Kidney glomerular epithelial cell (primary cell): ENCODE measurements at regions not wholly inside any gene's neighbourhood (a gene's known extent, or its start where the extent isn't known, plus 50 kb on each side); places are given as distances from the start of the nearest gene placed in this dataset.
A peak's percentile ranks its signal among the peaks of the same experiment; 100 is the strongest.

Experiments
- DNase-seq: peaks from one replicate; lab custom pipeline; 2025; lab: John Stamatoyannopoulos, UW

DNA sequence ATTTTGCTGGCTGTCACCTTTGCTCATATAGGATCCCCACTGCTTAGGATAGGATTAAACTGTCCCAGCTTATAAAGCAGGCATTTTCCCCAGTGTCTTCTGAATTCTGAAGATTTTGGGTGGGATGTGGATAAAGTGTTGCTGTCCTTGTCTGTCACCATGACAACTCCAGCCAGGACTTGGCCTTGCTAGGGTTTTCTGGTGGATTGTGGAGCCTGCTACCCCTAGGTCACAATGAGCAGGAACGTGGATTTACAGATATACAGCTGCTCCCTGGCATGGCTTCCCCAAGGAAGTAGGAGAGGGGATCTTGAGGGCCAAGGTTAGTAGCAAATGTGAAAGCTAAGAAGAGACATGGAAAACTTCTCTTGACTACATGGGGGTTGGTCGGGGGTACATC, 220.7 kb downstream of the WDR11 start:
- DNase-seq = no peak

DNA sequence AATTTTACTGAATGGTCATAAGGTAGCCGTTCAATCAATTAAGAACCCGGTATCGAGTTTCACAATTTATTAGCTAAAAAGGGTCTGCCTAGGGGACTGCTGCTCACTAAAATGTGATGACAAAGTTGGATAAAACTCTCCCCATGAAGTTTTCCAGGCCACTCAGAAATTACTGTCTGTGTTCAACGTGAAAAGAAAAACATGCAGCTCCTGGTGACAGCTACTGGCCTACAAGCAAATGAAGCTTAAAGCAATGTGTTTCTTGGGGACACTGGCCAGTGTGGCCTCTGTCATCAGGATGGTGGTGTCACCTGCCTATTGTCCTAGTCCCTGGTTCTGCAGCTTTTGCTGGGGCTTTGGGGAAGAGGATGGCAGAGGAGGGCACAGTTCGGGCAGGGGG, 222.6 kb downstream of the WDR11 start:
- DNase-seq = no peak

DNA sequence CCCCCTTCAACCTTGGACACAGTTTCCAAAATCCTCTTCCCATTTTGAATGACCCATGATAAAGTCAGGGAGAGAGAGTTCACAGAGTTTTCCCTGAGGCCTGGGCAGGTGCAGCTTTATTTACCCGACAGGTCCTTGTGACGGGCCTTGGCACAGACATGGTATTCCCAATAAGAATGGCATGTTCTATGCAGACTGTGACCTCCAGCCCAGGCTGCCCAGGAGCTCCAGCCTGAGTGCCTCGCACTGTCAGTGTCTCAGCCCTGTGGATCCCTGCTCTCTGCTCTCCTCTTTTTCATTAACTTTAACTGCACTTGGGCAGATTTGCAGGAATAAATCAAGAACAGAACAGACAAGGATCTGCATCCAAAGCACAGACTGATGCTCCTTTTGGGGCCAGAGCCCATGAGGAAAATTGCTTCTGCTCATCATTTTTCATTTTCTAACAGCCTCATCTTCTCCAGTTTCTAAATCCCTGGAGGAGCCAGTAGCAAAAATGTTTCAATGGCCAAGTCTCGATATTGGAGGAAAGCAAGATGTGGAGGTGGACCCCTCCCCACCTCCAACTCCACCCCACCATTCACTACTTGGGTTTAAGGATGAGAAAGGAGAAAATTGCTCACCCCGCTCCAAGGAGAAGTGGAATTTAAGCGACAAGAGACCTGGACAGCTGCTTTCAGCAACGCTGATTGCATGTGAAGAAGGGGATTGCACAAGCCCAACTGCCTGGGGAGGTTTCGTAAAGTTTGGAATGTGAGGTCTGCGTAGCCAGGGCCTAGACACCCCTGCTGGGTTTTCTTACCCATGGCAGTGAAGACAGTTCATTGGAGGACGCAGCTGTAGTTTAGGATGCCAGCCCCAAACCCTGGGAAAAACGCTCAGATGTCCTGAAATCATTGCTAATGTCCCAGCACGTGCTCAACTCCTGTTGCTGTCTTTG, 225.9 kb downstream of the WDR11 start:
- DNase-seq = no peak

DNA sequence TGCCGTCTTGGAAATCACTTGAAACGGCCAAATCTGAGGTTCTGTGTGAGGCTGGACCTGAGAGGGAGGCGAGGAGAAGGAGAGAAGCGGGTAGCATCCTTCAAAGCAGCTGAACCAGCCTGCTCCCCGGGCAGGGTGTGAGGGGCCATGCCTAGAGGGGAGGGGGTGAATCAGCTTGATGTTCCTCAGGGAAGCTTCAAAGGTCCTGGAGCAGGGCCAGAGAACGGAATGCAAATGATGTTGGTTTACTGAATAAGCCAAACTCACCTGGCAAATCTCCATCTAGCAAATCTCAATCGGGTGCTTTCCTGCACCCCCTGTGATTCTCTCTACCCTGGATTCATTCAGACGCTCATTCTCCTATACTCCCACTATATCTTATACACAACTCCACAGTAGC, 226.9 kb downstream of the WDR11 start:
- no peak for DNase-seq

DNA sequence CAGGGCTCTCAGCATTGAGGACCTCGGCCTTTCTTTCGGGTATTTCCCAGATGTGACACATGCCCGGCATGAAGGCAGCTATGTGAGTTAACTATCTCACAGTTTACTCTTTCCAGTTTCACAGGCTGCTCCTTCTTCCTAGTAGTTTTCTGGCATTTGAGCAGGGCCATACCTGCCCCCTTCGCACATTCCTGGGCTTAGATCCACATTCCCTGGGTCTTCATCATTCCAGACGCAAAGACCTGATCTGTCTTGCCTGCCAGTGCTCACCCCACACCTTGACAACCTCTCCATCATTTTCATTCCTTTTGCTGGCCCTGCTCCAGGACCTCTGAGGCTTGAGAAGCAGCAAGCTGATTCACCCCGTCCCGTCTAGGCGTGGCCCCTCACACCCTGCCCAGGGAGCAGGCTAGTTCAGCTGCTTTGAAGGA, 227.5 kb downstream of the WDR11 start:
- DNase-seq = peak; percentile 96

DNA sequence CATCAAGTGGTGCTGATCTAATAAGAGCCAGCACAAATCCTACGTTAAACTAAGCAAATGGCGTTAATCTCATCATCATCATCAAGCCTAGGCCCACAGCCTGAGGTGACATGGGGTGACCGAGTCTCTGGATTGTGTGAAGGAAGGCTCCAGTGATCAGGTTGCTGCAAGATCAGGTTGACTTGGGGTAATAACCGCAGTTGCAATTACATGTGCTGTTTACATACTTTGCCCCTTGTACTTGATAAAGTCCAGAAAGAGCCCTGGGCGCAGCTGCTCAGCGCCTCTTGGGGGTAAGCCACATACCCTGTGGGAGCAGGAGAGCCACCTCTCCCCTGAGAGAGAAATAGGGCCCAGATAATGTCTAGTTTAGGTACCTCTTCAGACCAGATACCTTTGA, 228.1 kb downstream of the WDR11 start:
- DNase-seq = no peak

DNA sequence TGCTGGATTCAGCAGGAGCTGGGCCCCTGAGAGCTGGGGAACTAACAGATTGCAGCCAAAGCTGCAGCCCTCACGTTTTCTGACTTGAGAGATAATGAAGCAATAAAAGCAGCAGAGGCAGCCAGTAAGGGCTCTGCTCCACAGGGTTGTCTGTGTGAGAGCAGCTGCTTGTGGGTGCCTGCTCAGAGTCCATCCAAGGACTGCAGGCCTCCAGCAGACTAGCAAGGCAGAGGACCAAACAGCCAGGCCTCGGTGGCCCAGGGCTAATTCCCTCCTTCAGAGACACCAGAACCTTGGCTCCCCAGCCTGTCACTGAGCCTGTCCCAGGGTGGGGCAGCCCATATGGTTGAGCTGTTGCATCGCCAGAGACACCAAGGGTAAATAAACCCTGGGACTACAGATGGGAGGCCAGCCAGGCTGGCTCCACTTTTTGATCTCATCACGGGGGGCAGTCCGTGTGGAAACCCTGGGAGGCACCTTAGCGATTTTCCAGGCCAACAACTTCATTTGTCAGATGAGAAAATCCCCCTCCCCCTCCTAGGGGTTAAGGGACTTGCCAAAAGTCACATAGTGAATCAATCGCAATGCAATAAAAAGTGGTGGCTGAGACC, 229.2 kb downstream of the WDR11 start:
- DNase-seq = no peak

DNA sequence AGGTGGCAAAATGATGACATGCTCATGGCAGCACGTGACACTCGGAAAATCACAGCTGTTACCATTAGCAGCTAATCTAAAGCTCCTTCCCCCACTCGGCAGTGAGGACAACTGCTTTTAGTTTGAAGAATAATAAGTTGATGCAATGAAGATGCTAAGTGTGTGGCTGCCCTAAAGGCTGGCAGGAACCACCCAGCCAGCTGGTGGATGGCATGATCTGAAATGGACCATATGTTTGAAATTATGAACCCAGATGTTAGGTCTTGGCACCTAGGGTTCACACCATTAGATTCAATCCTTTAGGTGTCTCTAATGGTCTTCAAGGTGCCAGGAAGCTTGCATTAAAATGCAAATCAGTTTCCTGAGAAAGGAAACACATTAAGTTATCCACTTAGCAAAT, 230.1 kb downstream of the WDR11 start:
- DNase-seq = no peak

DNA sequence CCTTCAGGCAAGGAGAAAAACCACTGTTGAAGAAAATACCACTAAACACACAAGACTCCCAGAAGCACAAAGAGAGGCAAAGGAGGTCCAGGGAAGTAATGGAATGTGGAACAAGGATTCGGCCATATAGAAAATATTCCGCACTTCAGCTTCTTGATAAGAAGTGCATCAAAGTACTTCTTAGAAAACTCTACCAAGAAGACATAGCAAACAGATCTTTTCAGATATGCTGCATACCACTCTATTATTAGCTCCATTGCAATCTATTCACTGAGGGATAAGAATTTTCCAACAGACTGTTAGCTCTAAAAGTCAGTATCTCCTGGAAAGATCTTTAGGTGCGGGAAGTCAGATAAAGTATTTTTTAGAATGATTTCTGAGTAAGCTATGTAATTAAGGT, 231.8 kb downstream of the WDR11 start:
- no peak for DNase-seq

DNA sequence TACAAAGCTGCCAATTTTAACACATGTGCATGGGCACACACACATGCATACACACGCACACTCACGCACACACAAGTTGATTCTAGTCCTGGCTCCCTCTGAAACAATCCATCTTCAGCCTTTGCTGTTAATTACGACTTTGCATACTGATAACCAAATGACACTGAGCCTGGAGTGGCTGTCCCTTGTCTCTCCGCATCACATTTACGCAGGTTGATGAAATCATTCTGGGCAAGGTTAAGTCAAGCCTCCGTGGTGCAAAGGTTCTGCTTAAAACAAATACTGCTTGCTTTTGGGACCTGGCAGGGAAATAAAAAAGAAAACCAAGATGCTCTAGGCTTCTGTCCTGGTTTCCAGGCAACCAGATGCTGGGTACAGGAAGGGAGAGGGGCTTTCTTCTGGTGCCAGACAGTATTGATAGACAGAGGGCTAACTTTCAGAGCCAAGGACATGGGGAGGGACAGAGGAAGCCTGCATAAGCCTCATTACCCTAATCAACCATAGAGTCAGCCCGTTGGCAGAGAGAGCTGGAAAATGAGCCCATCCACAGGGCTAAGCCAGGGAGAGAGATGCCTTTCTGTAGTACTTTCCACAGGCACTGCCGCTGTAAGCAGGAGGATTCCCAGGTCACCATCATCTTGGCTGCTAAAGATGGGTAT, 233.0 kb downstream of the WDR11 start:
- no peak for DNase-seq

DNA sequence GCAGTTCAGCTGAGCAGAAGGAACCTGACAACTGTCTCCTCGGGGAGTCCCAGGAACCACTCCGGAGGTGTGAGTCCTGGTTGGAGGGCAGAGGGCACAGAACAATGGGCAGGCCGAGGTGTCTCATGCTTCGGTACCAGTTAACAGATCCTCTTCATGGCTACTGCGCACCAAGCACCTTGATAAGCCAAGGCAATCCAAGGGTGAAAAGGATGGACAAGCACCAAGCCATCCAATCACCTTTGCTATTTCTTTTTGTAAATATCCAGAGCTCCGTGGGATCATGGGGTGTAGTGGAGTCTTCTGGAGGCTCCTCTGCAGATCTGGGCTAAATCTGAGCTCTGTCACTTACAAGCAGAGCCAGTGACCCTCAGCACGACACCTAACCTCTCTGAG, 233.5 kb downstream of the WDR11 start:
- DNase-seq = no peak

DNA sequence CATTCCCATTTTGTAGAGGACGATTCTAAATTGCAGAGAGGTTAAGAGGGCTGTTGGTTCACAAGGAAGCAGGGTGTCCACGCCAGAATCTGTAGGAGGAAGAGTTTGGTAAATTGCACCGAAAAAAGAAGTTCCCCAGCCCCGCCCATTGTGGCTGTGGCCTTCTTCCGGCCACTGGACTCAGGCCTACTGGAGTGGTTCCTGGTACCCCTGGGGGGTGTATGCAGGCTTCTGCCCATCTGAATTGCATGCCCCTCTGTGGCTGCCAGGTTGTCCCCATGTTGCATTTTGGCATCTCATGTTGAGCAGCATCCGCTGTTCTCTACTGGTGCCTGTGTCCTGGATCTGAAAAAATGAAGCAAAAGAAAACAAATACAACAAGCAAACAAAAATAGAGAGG, 234.2 kb downstream of the WDR11 start:
- DNase-seq = no peak

DNA sequence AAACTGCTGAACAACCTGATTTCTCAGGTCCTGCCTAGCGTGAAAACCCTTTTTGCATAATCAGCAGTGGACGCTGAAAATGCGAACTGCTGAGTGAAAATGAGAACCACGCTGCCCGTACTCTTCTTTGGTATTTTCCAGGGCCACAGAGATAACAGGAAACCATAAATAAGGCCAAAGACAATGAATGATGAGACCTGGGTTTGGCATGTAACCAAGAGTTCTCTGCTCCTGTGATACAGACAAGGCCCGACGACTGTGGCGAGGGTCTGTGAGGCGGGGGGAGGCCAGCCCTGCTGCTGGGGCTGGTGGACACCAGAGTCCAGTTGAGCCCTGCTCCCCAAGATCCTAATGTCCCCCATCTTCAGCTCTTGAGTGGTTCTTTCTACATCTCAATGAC, 236.0 kb downstream of the WDR11 start:
- DNase-seq = no peak

DNA sequence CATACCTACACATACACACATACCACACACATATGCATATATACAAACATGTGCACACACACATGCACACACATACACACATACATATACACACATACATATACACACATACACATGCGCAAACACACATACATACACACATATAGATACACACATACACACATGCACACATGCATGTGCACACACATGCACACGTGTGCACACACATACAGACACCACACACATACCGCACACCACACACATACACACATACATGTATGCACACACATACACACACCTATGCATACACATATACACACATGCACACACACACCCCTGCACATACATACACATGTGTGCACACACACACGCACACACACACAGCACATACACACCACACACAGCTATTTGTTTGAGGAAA, 236.5 kb downstream of the WDR11 start:
- DNase-seq = no peak

DNA sequence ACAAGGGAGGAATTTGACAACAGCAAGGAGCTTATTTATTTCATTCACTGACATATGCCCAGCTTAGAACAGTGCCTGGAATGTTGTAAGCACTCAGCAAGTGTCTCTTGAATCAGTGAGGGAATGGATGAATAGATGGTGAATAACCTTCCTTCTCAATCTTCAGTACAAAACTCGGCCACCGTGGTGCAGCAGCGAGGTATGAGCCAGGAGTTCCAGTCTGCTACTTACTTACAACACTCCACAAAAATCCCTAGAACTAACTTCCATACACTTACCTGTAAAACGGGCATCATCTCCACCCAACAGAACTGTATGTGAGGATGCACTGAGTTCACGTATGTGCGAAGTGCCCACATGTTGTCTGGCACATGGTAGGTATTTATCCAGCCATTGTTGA, 237.4 kb downstream of the WDR11 start:
- peak; percentile 66 for DNase-seq

DNA sequence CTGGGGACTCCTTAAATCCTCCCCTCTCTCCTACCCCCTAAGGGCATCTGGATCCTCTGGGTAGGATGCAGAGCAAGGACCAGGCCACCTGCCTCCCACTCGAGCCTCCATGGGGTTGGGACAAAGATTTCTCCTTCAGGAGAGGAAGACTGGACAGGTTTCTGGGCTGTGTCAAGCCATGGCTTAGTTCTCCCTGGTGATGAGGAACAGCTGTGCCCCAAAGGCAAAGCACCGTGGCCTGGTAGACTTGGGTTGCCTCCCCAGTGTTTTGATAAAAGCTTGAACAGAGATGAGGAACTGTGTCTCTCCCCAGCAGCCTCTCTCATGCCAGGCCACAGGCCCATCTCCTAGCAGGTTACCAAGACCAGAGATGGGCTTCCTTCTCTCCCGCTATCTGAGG, 238.3 kb downstream of the WDR11 start:
- DNase-seq = no peak

DNA sequence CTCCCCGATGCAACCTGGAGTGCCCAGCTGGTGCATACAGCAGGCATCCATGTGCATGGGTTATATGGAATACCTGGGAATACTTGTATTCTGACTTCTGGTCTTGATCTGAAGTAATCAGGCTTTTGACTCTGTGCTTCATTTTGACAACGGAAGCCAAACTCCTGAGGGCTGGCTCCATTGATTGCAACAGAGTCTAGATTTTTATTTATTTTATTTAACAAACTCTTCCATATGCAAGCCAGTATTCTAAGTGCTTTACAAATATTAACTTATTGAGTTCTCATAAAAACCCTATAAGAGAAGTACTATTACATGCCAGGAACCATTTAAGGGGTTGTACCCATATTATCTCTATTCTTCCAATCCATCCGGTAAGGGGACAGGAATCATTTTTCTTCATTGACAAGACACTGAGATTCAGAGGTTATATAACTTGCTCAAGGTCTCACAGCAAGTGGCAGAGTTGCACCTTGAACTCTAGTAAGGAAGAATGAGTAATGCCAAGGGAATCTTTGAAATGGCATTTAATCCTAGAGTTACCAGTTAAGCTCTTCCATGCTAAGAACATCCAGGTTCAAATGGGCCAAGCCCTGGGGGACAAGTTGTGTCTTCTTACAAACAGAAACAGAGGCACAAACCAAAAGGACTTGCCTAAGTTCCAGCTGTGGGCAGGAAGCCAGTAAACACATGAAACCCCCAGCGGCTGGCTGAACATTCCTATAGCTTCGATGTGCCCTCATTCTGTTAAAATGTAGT, 241.0 kb downstream of the WDR11 start:
- DNase-seq = peak; percentile 59

DNA sequence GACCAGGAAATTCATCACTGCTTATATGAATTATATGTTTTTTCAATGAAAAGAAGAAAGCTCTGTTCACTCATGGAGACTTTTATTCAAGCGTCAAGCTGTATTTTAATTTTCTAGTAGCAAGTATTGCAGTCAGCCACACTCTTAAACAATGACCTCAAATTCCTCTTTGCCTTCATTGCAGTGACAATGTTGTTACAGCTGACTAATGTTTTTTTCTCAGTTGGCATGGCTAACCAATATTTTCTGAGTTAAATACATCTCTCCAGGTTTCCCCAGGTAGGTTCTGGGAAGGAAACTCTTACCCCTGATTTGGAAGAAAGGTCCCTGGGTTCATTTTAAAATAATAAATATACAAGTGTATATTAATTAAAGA, 241.5 kb downstream of the WDR11 start:
- DNase-seq = peak; percentile 59

DNA sequence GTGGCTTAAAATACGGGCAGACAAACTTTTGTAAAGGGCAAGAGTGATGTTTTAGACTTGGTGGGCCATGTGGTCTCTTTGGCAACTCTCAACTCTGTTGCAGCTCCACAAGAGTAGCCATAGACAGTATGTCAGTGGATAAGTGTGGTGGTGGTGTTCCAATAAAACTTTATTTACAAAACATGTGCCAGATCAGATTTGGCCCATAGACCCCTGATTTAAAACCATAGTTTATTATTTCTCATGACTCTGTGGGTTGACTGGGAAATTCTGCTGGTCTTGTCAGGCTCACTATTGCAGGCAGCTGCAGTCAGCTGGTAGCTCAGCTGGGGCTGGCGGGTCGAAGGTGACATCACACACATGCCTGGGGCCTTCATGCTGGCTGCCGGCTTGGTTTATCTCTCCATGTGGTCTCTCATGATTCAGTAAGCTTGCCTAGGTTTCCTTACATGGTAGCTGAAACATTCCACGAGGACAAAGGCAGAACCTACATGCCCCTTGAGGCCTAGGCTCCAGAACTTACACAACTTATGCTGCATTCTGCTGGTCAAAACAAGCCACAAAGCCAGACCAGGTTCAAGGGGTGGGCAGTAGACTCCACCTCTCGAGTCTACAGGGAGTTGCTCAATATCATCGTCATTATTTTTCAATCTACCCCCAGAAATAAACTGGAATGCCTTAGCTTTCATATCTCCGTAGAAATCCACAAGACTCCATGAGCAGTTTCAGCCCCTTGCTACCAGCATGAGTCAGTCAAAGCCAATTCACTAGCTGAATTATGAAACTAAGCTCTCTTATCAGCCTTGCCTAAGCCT, 245.7 kb downstream of the WDR11 start:
- DNase-seq = no peak

DNA sequence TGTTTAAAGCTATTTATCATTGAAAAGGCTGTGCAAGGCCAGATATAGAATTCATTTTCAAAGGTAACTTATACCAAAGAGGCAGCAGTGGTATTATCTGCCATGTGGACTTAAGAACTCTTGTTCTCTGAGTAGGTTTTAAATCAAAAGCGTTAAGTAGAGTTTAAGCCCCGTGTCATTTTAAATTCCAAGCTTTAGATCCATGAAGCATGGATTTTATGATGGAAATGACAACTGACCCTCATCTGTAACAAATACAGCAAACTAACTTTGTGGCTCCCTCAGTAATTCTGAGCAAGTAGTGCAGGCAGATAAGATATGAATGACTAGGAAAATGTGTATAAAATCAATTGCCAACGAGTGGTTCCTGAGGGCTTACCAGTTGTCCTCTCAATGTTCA, 247.0 kb downstream of the WDR11 start:
- no peak for DNase-seq

DNA sequence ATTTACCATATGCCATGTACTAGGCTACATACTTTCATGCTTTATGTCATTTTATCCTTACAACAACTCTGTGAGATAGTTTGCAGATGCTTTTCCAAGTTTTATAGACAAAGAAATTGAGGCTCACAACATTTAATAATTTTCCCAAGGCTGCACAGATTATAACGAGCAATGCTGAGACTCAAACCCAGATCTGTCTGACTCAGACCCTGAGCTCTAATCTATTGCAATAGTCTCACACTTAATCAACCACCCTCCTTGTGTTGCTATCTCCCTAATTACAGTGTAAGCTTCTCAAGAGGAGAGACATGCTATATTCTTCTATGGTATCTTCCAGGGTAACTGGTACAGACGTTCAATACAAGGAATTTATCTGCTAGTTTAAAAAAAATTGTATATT, 247.6 kb downstream of the WDR11 start:
- no peak for DNase-seq

DNA sequence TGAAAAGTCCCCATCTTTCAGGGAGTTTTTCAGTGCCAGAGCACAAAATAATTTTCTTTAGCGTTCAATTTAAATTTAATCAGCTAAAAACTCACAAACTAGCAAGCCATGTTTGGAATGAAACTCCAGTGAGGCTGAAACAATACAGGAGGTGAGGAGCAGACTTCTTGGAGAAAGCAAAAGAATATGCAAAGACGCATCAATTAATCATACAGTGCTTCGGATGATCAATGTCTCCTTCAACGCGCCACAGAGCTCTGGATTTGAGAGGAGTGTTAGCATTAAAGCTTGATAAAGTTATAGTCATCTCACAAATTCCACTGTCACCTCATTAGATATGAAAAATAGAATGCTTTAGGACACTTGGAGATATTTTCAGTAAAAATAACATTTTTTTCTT, 248.0 kb downstream of the WDR11 start:
- no peak for DNase-seq
